Liver (tissue), 3 donors: ENCODE measurements at regions not wholly inside any gene's neighbourhood (a gene's known extent, or its start where the extent isn't known, plus 50 kb on each side); places are given as distances from the start of the nearest gene placed in this dataset.

Experiments used
- ATF3 ChIP-seq: IDR thresholded peaks from 2 replicates; pipeline ENCODE4 v1.6.1; 2016; ENCODE audit warnings: antibody characterized with exemption
- CTCF ChIP-seq: fragments of 150-350 bp; IDR thresholded peaks from 2 replicates; pipeline ENCODE4 v1.5.1; 2017; ENCODE audit warnings: improper control_type of control experiment, low read depth, low read length; ENCODE audit not compliant: missing input control
- EGR1 ChIP-seq, 2 donors: IDR thresholded peaks; 2 replicates each; pipeline ENCODE4 v1.6.1; 2016 to 2018; ENCODE audit warnings: antibody characterized with exemption in 2 of 2, low read depth in 2 of 2
- FOXA1 ChIP-seq: IDR thresholded peaks from 2 replicates; pipeline ENCODE4 v1.6.1; 2016; ENCODE audit warnings: antibody characterized with exemption
- FOXA2 ChIP-seq: IDR thresholded peaks from 2 replicates; pipeline ENCODE4 v1.6.1; 2016; ENCODE audit warnings: antibody characterized with exemption
- HNF4A ChIP-seq, 2 donors: conservative IDR thresholded peaks; 2 replicates each; pipeline ENCODE4 v1.6.1; 2016; ENCODE audit warnings: antibody characterized with exemption in 2 of 2, mild to moderate bottlenecking in 2 of 2
- MAX ChIP-seq: IDR thresholded peaks from 2 replicates; pipeline ENCODE4 v1.6.1; 2016; ENCODE audit warnings: antibody characterized with exemption
- RAD21 ChIP-seq, 2 donors: IDR thresholded peaks; 2 replicates each; pipeline ENCODE4 v1.6.1; 2016; ENCODE audit warnings: antibody characterized with exemption in 2 of 2, mild to moderate bottlenecking in 2 of 2
- REST ChIP-seq: IDR thresholded peaks from 2 replicates; pipeline ENCODE4 v1.6.1; 2016; ENCODE audit warnings: antibody characterized with exemption, mild to moderate bottlenecking
- SP1 ChIP-seq: IDR thresholded peaks from 2 replicates; pipeline ENCODE4 v1.6.1; 2018; ENCODE audit warnings: antibody characterized with exemption, mild to moderate bottlenecking
- TAF1 ChIP-seq: conservative IDR thresholded peaks from 2 replicates; pipeline ENCODE4 v1.6.1; 2016; ENCODE audit warnings: antibody characterized with exemption, mild to moderate bottlenecking
- YY1 ChIP-seq: IDR thresholded peaks from 2 replicates; pipeline ENCODE4 v1.6.1; 2016; ENCODE audit warnings: antibody characterized with exemption, mild to moderate bottlenecking
- ZBTB33 ChIP-seq: IDR thresholded peaks from 2 replicates; pipeline ENCODE4 v1.6.1; 2016; ENCODE audit warnings: antibody characterized with exemption
- donor health status: healthy.
- donor health status: healthy.

- TF ChIP-seq CTCF (no peak), RAD21 (IDR thresholded peaks at IDR 0.05) (no peak), FOXA1 (no peak), EGR1 (IDR thresholded peaks at IDR 0.05; ENCODE audit: low read depth in 2 of 2) (no peak), REST (no peak), HNF4A (conservative IDR thresholded peaks at IDR 0.05) (no peak), YY1 (no peak), TAF1 (no peak), SP1 (no peak), FOXA2 (no peak), ZBTB33 (no peak), ATF3 (no peak), MAX (no peak)
These were observed 220.6 kb downstream of the CHRM3 start for GRCh38 chr1:239606850-239607400.
